CD14-positive monocyte (primary cell): ENCODE measurements at regions not wholly inside any gene's neighbourhood (a gene's known extent, or its start where the extent isn't known, plus 50 kb on each side); places are given as distances from the start of the nearest gene placed in this dataset.

Experiments
- DNase-seq, 3 donors: peaks; one replicate each; pipeline ENCODE4 v3.0.0-alpha.2; 2011 to 2022
- H2AFZ ChIP-seq: 2 replicates; pipeline ENCODE4 v1.6.0; 2012; ENCODE audit warnings: mild to moderate bottlenecking, low read depth, low read length, inconsistent platforms; ENCODE audit not compliant: insufficient read depth, poor library complexity, severe bottlenecking
- H3K27ac ChIP-seq, 2 donors: 1 replicate in 1 of 2; 2 replicates in 1 of 2; pipeline ENCODE4 v1.5.1; 2012 to 2013; ENCODE audit warnings: low read length in 2 of 2, control low read depth in 1 of 2, inconsistent platforms in 1 of 2, low read depth in 1 of 2, mild to moderate bottlenecking in 1 of 2
- H3K27me3 ChIP-seq, 2 donors: one replicate each; pipeline versions ENCODE4 v1.6.0 to v1.6.1; 2011 to 2013; ENCODE audit warnings: low read length in 2 of 2; ENCODE audit not compliant: control insufficient read depth in 2 of 2, insufficient read depth in 2 of 2
- H3K36me3 ChIP-seq, 2 donors: replicated peaks in 1 of 2; 1 replicate in 1 of 2; 2 replicates in 1 of 2; pipeline versions ENCODE4 v1.5.1 to v1.6.1; 2012 to 2013; ENCODE audit warnings: low read length in 2 of 2, control low read depth in 1 of 2, inconsistent platforms in 1 of 2, mild to moderate bottlenecking in 1 of 2; ENCODE audit not compliant: insufficient read depth in 2 of 2, control insufficient read depth in 1 of 2
- H3K4me1 ChIP-seq, 2 donors: 1 replicate in 1 of 2; 2 replicates in 1 of 2; pipeline versions ENCODE4 v1.5.1 to v1.6.1; 2012 to 2013; ENCODE audit warnings: low read length in 2 of 2, control low read depth in 1 of 2, inconsistent platforms in 1 of 2, mild to moderate bottlenecking in 1 of 2, moderate library complexity in 1 of 2; ENCODE audit not compliant: insufficient read depth in 2 of 2, control insufficient read depth in 1 of 2
- H3K4me2 ChIP-seq: replicated peaks from 2 replicates; pipeline ENCODE3; 2012; ENCODE audit warnings: low read length, moderate library complexity, mild to moderate bottlenecking; ENCODE audit not compliant: poor library complexity, severe bottlenecking; ENCODE audit errors: extremely low read depth
- H3K4me3 ChIP-seq, 3 experiments: fragments of 200-600 bp in 1 of 3; sonication (generic) in 1 of 3; replicated peaks in 1 of 3; 1 replicate in 2 of 3; 2 replicates in 1 of 3; pipeline ENCODE4 v1.5.1; 2011 to 2013; ENCODE audit warnings: low read length in 3 of 3, mild to moderate bottlenecking in 3 of 3, control low read depth in 2 of 3, low read depth in 2 of 3, inconsistent platforms in 1 of 3, moderate library complexity in 1 of 3
- H3K79me2 ChIP-seq: 2 replicates; pipeline ENCODE4 v1.6.0; 2012; ENCODE audit warnings: mild to moderate bottlenecking, control low read depth, inconsistent platforms, low read length, moderate library complexity; ENCODE audit not compliant: insufficient read depth
- H3K9ac ChIP-seq: 2 replicates; pipeline ENCODE4 v1.6.0; 2017; ENCODE audit warnings: low read length, mild to moderate bottlenecking; ENCODE audit not compliant: insufficient read depth, poor library complexity, severe bottlenecking
- H3K9me3 ChIP-seq, 2 donors: replicated peaks in 1 of 2; 1 replicate in 1 of 2; 2 replicates in 1 of 2; pipeline versions ENCODE4 v1.5.1 to v1.6.1; 2012 to 2013; ENCODE audit warnings: low read length in 2 of 2, control low read depth in 1 of 2; ENCODE audit not compliant: control insufficient read depth in 1 of 2, insufficient read depth in 1 of 2
- H4K20me1 ChIP-seq: 2 replicates; pipeline ENCODE4 v1.6.0; 2012; ENCODE audit warnings: mild to moderate bottlenecking, low read length, control low read depth, moderate library complexity; ENCODE audit not compliant: insufficient read depth
- H3K27ac Mint-ChIP-seq, 7 donors: one replicate each; pipeline ENCODE4 v1.8.0; 2020; ENCODE audit warnings: mild to moderate bottlenecking in 7 of 7, mixed read lengths in 7 of 7, moderate library complexity in 6 of 7, inconsistent platforms in 2 of 7
- H3K27me3 Mint-ChIP-seq, 3 donors: one replicate each; pipeline ENCODE4 v1.8.0; 2021 to 2022; ENCODE audit warnings: low read depth in 3 of 3, mild to moderate bottlenecking in 3 of 3, mixed read lengths in 3 of 3, moderate library complexity in 3 of 3, inconsistent platforms in 1 of 3
- H3K36me3 Mint-ChIP-seq, 2 donors: one replicate each; pipeline ENCODE4 v1.8.0; 2020; ENCODE audit warnings: mixed read lengths in 2 of 2, inconsistent platforms in 1 of 2, mild to moderate bottlenecking in 1 of 2
- H3K4me1 Mint-ChIP-seq: one replicate; pipeline ENCODE4 v1.8.0; 2020; ENCODE audit warnings: mild to moderate bottlenecking, mixed read lengths
- H3K4me3 Mint-ChIP-seq, 2 donors: one replicate each; pipeline ENCODE4 v1.8.0; 2020; ENCODE audit warnings: mild to moderate bottlenecking in 2 of 2, mixed read lengths in 2 of 2, moderate library complexity in 1 of 2
- H3K9me3 Mint-ChIP-seq, 7 donors: one replicate each; pipeline ENCODE4 v1.8.0; 2020 to 2022; ENCODE audit warnings: mixed read lengths in 7 of 7, mild to moderate bottlenecking in 6 of 7, moderate library complexity in 6 of 7, inconsistent platforms in 2 of 7
- WGBS: methylation state at CpG from one replicate; pipeline ENCODE4 v1.1.5; 2013; ENCODE audit warnings: missing lambda C conversion rate; ENCODE audit not compliant: insufficient coverage; 5-methylcytosine and 5-hydroxymethylcytosine counted together
- intact Hi-C, 2 donors: fragments of 100-400 bp; cut with micrococcal nuclease; formaldehyde crosslinking; loops; one replicate each; pipeline versions ENCODE4 v1.15.0 to v1.15.1; 2023
- TF ChIP-seq, protein P1 (sequence below): fragments of 200-600 bp; IDR thresholded peaks from one replicate; pipeline ENCODE4 v1.8.0; 2022; ENCODE audit warnings: antibody characterized with exemption, mild to moderate bottlenecking

DNA sequence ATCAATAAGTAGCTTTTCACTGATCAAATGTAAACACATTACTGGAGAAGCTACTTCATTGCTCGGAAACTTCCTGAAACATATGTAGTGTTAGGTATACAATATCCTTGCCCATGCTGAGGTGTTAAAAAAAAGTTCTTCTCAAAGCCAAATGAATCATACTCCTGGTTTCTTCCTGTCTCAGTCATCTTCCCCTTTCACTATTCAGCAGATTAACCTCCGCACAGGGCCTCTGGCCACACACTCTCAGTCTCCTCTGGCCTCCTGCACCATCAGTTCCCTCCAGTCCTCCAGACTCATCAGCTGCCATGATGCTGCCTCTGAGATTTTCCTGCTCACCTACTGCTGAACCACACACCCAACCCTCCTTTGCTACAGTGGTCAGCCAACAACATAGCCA is 70.5 kb upstream of the BOC start:
- TF ChIP-seq, protein P1, sequence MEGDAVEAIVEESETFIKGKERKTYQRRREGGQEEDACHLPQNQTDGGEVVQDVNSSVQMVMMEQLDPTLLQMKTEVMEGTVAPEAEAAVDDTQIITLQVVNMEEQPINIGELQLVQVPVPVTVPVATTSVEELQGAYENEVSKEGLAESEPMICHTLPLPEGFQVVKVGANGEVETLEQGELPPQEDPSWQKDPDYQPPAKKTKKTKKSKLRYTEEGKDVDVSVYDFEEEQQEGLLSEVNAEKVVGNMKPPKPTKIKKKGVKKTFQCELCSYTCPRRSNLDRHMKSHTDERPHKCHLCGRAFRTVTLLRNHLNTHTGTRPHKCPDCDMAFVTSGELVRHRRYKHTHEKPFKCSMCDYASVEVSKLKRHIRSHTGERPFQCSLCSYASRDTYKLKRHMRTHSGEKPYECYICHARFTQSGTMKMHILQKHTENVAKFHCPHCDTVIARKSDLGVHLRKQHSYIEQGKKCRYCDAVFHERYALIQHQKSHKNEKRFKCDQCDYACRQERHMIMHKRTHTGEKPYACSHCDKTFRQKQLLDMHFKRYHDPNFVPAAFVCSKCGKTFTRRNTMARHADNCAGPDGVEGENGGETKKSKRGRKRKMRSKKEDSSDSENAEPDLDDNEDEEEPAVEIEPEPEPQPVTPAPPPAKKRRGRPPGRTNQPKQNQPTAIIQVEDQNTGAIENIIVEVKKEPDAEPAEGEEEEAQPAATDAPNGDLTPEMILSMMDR, result no peak
- Mint-ChIP-seq H3K27me3 (peaks cover 0 to 1% (median 0%) of the 10 kb centered on the region in 3 donors), H3K9me3 (peaks cover 0 to 6% (median 0%) of the 10 kb centered on the region in 7 donors), H3K4me3 (no peak overlapping the region), H3K27ac (peak overlapping the region in 2 of 7 donors; percentile 31 to 58), H3K36me3 (no peaks in the 10 kb centered on the region), H3K4me1 (peaks cover 18% of the 10 kb centered on the region)
- peaks cover 6 to 13% of the 10 kb centered on the region in 2 donors for H3K4me1 ChIP-seq
- no peak overlapping the region for H3K9ac ChIP-seq
- WGBS, result 0% methylated on average over 1 of the region's 2 CpGs
- H4K20me1 ChIP-seq, result no peaks in the 10 kb centered on the region
- H3K36me3 ChIP-seq, result no peaks in the 10 kb centered on the region
- H3K79me2 ChIP-seq, result no peaks in the 10 kb centered on the region
- no peak overlapping the region for H3K27ac ChIP-seq
- peak overlapping the region; percentile 19 for H2AFZ ChIP-seq
- H3K27me3 ChIP-seq, result no peaks in the 10 kb centered on the region
- no peak overlapping the region for H3K4me2 ChIP-seq
- no peaks in the 10 kb centered on the region for H3K9me3 ChIP-seq
- intact Hi-C loops, result no loop called here
- DNase-seq, result peak; percentile 27 to 56 (median 55)
- no peak overlapping the region for H3K4me3 ChIP-seq

DNA sequence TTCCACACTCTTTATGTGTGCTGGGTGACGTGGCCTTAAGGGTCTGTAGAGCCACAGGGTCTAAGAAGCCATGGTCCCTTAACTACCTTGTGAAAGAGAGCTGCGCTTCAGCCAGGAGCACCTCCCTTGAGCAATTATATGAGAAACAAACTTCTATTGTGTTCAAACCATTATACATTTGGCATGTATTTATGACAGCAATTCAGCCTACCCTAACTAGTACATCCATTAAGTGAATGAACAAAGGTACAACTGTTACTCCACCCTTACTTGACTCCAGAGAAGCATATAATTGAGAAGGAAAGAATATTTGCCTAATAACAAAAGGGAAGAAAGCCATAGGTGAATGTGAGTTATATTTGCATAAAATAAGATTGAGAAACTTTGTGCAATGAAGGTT is 69.8 kb upstream of the BOC start:
- Histone ChIP-seq H3K27me3 (no peaks in the 10 kb centered on the region), H4K20me1 (no peaks in the 10 kb centered on the region), H3K36me3 (no peaks in the 10 kb centered on the region), H3K4me2 (no peak overlapping the region), H3K9ac (no peak overlapping the region), H3K9me3 (no peaks in the 10 kb centered on the region), H3K4me3 (no peak overlapping the region), H3K27ac (no peak overlapping the region), H3K4me1 (peaks cover 6 to 13% of the 10 kb centered on the region in 2 donors), H2AFZ (no peak overlapping the region), H3K79me2 (no peaks in the 10 kb centered on the region)
- Mint-ChIP-seq H3K36me3 (no peaks in the 10 kb centered on the region), H3K9me3 (peaks cover 0 to 6% (median 0%) of the 10 kb centered on the region in 7 donors), H3K27ac (peak overlapping the region in 1 of 7 donors; percentile 2), H3K4me1 (peaks cover 18% of the 10 kb centered on the region), H3K4me3 (no peak overlapping the region), H3K27me3 (peaks cover 0 to 1% (median 0%) of the 10 kb centered on the region in 3 donors)
- intact Hi-C loops, result no loop called here
- TF ChIP-seq, protein P1, result no peak
- 100% methylated on average over 1 of the region's 2 CpGs for WGBS
- DNase-seq, result no peak
